ENCODE measurements at regions not wholly inside any gene's neighbourhood (a gene's known extent, or its start where the extent isn't known, plus 50 kb on each side); places are given as distances from the start of the nearest gene placed in this dataset.

- no peak for TF ChIP-seq POLR2A (IDR thresholded peaks at IDR 0.05)
- no peak for TF ChIP-seq POLR2AphosphoS5 (IDR thresholded peaks at IDR 0.05)
- no peak for TF ChIP-seq CTCF (IDR thresholded peaks at IDR 0.05)
- TF ChIP-seq EP300 (IDR thresholded peaks at IDR 0.05), result no peak
Measured at GRCh38 chr1:190880352-190880751, 402.7 kb upstream of the BRINP3 start.
